Nephron (organoid): ENCODE measurements at regions not wholly inside any gene's neighbourhood (a gene's known extent, or its start where the extent isn't known, plus 50 kb on each side); places are given as distances from the start of the nearest gene placed in this dataset.

ENCODE experiments used
- H3K27ac Mint-ChIP-seq, 3 experiments: 2 replicates each; pipeline ENCODE4 v1.8.0; 2020; ENCODE audit warnings: mixed read lengths in 3 of 3, mild to moderate bottlenecking in 2 of 3, moderate library complexity in 1 of 3
- H3K27me3 Mint-ChIP-seq: 2 replicates; pipeline ENCODE4 v1.8.0; 2021; ENCODE audit warnings: low read depth, mild to moderate bottlenecking, moderate library complexity, mixed read lengths
- H3K36me3 Mint-ChIP-seq: 2 replicates; pipeline ENCODE4 v1.8.0; 2020; ENCODE audit warnings: low read depth, mixed read lengths
- H3K4me1 Mint-ChIP-seq: 2 replicates; pipeline ENCODE4 v1.8.0; 2020; ENCODE audit warnings: mixed read lengths
- H3K4me3 Mint-ChIP-seq, 3 experiments: 2 replicates each; pipeline ENCODE4 v1.8.0; 2020; ENCODE audit warnings: mild to moderate bottlenecking in 3 of 3, mixed read lengths in 3 of 3, moderate library complexity in 2 of 3
- H3K9me3 Mint-ChIP-seq: 2 replicates; pipeline ENCODE4 v1.8.0; 2020; ENCODE audit warnings: mixed read lengths
- TF ChIP-seq, protein P1 (sequence below), 3 experiments: fragments of 200-600 bp; sonication (generic); IDR thresholded peaks; one replicate each; pipeline ENCODE4 v1.5.0; 2021; ENCODE audit warnings: antibody characterized with exemption in 3 of 3; ENCODE audit not compliant: unreplicated experiment in 3 of 3

DNA sequence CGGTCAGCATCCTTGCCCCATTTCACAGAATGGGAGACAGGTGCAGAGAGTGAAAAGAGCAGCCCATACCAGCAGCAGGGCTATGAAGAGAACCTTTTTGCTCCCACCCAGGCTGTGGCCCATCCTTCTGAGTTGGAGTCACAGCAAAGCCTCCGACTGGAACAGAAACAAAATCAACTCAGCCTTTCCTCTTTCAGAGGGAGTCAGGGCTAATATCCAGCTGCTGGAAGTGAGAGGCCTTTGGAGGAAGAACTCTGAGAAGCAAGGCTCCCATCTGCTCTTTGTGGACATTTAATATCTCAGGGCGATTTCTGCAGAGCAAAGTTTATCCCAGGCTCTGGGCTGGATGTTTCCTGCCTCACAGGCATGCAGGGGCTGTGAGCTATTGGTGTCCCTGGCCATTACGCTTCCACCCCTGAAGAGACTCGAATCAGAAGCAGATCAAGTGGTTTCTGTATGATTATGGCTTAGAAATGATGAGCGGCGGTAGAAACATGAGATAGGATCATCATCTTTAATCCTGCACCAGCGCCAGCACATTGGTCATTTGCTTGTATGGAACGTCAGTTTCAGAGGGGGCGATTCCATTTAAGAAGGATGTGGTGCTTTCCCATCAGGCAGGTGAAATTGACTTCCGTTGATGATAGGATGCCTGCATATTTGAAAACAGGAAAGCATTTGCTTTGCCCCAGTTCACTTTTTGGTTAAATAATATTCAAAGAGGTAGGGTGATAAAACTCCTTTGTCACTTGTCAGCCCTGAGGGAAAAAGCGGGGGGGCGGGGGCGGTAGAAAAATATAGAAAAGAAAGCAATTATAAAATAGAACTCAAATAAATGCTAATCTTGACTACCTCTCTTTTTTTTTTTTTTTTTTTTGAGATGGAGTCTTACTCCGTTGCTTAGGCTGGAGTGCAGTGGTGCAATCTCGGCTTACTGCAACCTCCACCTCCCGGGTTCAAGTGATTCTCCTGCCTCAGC lies 152.4 kb downstream of the LRRC30 start:
- peaks cover 27% of the 10 kb centered on the region for H3K4me1 Mint-ChIP-seq
- peaks cover 3% of the 10 kb centered on the region for H3K36me3 Mint-ChIP-seq
- TF ChIP-seq, protein P1, sequence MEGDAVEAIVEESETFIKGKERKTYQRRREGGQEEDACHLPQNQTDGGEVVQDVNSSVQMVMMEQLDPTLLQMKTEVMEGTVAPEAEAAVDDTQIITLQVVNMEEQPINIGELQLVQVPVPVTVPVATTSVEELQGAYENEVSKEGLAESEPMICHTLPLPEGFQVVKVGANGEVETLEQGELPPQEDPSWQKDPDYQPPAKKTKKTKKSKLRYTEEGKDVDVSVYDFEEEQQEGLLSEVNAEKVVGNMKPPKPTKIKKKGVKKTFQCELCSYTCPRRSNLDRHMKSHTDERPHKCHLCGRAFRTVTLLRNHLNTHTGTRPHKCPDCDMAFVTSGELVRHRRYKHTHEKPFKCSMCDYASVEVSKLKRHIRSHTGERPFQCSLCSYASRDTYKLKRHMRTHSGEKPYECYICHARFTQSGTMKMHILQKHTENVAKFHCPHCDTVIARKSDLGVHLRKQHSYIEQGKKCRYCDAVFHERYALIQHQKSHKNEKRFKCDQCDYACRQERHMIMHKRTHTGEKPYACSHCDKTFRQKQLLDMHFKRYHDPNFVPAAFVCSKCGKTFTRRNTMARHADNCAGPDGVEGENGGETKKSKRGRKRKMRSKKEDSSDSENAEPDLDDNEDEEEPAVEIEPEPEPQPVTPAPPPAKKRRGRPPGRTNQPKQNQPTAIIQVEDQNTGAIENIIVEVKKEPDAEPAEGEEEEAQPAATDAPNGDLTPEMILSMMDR (IDR thresholded peaks at IDR 0.05; ENCODE audit: unreplicated experiment in 3 of 3) = no peak

DNA sequence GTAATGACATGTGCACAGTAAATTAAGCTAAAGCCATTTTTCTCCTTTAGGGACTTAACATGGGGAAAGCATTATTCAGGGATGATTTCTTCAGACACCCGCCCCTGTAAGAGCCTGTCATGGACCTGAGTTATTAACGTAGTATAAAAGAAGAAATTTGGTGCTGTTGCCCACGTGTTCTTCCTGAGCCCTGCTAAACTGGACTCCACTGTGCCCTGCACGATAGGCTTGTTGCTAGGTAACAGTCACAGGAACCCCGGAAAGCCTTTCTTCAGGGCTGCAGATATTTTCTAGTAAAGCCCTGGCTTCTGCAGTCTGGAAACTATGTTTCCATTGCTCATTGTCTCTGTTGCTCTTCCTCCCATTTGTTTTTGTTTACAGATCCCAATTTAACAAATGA lies 157.9 kb downstream of the LRRC30 start:
- Mint-ChIP-seq H3K27ac (no peak overlapping the region), H3K4me3 (no peak overlapping the region), H3K27me3 (peaks cover 9% of the 10 kb centered on the region), H3K36me3 (no peaks in the 10 kb centered on the region), H3K9me3 (no peaks in the 10 kb centered on the region), H3K4me1 (no peaks in the 10 kb centered on the region)
- TF ChIP-seq, protein P1 (IDR thresholded peaks at IDR 0.05; ENCODE audit: unreplicated experiment in 3 of 3) = no peak

More for the DNA sequence above, 152.4 kb downstream of the LRRC30 start:
- H3K27ac Mint-ChIP-seq = peak overlapping the region in 2 of 3 experiments; percentile 15 to 16
- H3K4me3 Mint-ChIP-seq = no peak overlapping the region
- H3K9me3 Mint-ChIP-seq = no peaks in the 10 kb centered on the region
- peaks cover 25% of the 10 kb centered on the region for H3K27me3 Mint-ChIP-seq

DNA sequence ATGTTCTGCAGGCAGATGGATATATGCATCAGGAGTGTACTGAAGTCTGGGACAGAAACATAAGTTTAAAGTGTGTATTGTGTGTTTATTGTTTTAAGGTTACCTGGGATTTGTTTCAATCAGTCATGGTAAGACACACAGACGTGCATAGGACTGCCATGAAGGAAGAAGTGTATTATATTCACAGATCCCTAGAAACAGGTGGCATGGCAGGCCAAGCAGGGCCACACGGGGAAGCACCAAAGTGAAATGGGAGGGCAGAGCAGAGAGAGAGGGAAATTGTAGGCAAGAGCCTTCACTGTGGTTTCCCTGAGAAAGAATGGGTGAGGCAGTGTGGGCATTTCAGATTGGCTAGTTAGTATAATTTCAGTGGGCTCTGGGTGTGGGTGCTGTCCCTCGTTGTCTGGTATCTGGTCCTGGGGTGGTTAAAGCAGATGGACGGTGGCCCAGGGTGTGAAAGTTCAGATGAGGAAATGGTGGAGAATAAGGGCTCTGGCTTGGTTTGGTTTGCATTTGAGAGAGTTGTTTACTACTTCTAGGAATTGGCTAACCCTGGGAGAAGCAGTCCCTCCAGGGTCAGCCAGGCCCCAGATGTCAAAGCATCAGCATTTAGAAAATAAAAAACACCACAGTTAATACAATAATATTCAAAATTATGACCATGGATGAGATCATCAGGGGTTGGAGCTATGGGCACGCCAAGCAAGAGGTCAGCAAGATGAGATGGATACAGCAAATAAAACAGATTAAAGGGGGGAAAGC lies 160.0 kb downstream of the LRRC30 start:
- Mint-ChIP-seq H3K27me3 (no peaks in the 10 kb centered on the region), H3K4me3 (no peak overlapping the region), H3K9me3 (no peaks in the 10 kb centered on the region), H3K27ac (no peak overlapping the region), H3K4me1 (no peaks in the 10 kb centered on the region), H3K36me3 (no peaks in the 10 kb centered on the region)
- TF ChIP-seq, protein P1 (IDR thresholded peaks at IDR 0.05; ENCODE audit: unreplicated experiment in 3 of 3) = no peak

DNA sequence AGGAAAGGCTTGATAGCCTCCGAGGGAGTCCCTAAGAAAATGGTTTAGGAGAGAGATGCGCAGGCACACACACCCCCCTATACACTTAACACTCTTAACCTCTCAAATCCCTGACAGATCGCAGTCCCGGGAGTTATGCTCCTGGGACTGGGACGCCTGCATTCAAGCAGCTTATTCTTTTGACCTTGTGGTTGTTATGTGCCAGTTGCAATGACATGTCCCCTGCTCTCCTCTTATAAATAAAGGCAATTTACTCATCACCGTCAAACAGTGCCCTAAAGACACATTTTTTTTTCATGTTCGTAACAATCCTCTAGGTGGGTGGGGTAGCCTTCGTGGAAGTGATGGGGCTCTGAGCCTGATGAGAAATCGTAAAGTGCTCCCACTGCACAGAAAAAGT lies 162.2 kb downstream of the LRRC30 start:
- H3K4me3 Mint-ChIP-seq = no peak overlapping the region
- H3K9me3 Mint-ChIP-seq = no peaks in the 10 kb centered on the region
- TF ChIP-seq, protein P1 (IDR thresholded peaks at IDR 0.05; ENCODE audit: unreplicated experiment in 3 of 3) = no peak
- no peaks in the 10 kb centered on the region for H3K4me1 Mint-ChIP-seq
- no peaks in the 10 kb centered on the region for H3K27me3 Mint-ChIP-seq
- no peak overlapping the region for H3K27ac Mint-ChIP-seq
- H3K36me3 Mint-ChIP-seq = no peaks in the 10 kb centered on the region

DNA sequence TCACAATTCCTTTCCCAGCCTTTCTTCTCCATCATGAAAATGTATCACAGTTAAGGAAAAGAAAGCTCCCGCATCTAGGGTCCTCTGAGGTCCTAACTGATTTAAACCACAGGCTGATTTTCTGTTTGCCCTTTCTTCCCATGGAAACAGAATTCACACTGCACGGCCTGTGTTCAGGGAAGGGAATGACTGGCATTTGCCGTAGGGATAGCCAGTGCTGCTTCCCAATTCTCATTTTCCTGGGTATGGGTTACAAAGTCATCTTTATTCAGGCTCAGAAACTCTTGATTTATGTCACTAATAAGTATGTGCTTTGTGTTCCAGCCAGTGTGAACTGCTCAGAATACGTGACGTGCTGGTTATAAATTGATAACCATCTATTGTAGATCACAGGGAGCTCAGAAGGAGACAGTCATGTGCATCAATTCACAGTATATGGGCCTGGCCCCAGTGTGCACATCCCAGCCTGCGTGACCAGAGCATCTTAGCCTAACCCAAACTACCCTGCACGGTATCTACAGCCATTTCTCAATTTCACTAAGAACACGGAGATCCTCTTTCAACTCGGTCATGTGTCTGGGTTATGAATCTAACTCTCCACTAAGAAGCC lies 163.3 kb downstream of the LRRC30 start:
- Mint-ChIP-seq H3K4me3 (no peak overlapping the region), H3K9me3 (no peaks in the 10 kb centered on the region), H3K27me3 (no peaks in the 10 kb centered on the region), H3K27ac (no peak overlapping the region), H3K4me1 (no peaks in the 10 kb centered on the region), H3K36me3 (no peaks in the 10 kb centered on the region)
- TF ChIP-seq, protein P1 (IDR thresholded peaks at IDR 0.05; ENCODE audit: unreplicated experiment in 3 of 3) = no peak
